GM21447 (cell line): ENCODE measurements at regions not wholly inside any gene's neighbourhood (a gene's known extent, or its start where the extent isn't known, plus 50 kb on each side); places are given as distances from the start of the nearest gene placed in this dataset.

Experiments
- ATAC-seq: cut with Tn5 transposase; IDR thresholded peaks from one replicate; pipeline ENCODE4 v1.9.1; 2021; ENCODE audit not compliant: unreplicated experiment

DNA sequence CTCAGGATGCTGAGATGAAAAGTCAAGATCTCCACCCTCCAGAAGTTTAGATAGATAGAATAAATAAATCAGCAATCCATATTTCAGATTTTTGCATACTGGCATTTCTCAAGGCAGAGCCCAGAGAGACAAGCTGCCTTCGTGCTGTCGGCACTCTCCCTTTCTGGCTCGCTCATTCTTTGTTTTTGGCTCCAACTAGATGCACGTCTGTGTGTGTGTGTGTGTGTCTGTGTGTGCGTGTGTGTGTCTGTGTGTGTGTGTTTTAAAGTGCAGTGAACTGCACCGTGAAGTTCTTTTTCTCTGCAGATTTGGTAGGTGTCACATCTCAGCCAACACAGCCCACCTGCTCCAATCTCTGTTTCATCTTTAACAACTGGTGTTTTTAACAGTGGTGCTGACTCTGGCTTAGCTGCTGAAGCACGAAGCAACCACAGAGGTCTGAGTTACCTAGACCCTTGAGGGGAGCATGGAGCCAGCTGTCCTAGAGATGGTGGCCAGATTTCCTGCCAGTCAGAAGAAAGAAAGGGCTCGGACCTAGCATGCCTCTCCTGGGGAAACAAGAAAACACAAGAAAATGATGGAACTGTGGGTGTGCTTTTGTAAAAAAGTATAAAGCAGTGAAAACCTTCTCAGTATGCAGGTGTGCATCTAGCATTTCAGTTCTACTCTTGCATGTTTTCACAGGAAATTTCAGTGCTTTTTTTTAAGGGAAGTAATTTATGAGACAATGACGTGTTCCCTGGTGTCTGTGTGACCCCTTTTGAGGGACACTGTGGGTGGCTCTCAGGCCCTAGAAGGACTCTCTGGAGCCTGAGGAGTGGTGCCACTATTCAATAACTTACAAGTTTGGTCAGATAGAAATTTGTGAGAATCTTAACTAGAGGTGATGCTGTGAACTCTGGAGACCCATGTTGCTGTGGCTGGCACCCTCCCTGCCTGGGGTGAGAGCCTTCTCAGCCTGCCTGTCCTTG is 364.3 kb downstream of the RNF144A start:
- no peak for ATAC-seq

GRCh38 chr2:7286120-7286519 is 368.9 kb downstream of the RNF144A start:
- no peak for ATAC-seq

DNA sequence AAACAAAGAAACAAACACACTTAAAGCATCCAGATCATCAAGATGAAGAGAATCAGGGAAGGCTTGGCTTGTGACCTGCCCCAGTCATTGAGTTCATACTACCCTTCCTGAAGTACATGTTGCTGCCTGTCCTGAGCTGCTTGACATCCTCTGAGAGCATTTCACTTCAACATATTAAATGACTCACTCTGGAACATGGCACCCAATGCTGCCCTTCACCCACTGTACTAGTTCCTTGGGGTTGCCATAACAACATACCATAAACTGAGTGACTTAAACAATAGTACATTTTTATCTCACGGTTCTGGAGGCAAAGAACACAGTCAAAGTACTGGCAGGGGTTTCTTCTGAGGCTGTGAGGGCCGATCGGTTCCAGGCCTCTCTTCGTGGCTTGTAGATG is 371.3 kb downstream of the RNF144A start:
- ATAC-seq, result no peak

GRCh38 chr2:7289697-7290096 is 372.5 kb downstream of the RNF144A start:
- ATAC-seq, result no peak

DNA sequence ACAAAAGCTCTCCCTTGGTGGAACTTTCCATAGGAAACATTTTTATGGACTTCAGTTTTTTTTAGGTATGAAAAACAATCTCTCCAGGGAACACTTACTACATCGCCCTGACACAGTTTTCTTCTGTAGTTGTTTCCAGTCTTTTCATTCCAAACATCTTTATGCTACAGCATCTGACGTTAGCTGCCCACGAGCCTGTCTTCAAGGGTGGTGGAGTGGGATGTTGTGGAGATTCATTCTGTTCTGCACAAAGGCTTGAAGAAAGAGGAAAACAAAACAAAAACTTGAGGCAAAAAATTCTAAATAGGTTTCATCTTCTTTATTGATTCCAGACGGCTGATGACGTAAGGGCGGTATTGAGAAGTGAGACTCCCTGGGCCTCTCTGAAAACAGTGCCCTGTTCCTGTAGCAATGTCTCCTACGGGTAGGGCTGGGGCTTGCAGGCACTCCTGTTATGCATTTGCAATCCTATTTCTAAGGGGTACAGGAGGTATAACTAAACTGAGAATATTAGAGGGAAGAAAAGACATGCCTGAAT is 375.0 kb downstream of the RNF144A start:
- no peak for ATAC-seq

GRCh38 chr2:7309582-7309981 is 392.4 kb downstream of the RNF144A start:
- no peak for ATAC-seq

- ATAC-seq, result no peak
These were observed 407.5 kb downstream of the RNF144A start for GRCh38 chr2:7324706-7325105.

DNA sequence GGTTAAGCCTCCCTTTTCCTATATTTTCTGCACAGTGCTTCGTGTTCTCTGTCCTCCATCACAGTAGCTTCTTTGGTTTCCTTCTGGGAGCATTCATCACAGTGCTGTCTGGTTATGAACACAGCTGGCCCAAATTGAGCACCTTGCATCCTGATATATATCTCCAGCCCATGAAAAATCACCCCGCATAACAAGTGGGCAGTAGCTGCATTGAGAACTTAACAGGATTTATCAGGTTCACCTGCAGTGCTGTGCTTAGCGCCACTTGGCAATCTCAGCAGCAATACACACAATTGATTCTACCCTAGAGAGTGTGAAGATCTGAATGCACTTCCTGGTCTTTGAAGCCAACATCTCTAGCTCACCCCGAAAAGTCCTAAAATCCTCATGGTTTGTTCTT is 408.0 kb downstream of the RNF144A start:
- no peak for ATAC-seq

DNA sequence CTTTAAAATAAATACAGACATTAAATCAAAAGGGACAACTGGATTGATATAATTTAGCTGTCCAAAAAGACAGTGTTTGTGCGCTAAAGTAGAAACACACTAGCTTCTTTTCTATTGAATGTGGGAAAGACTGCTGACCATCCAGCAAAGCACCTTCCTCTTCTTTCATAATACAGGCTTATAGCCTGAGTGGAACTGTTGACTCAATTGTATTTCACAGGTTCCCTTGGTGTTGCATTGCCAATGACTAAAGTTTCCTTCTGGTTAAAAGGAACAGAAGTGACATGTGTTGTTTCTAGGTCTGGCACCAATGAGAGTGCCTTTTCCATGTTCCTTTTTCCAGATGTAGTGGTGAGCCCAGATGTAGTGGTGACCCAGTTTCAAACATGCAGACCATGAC is 412.3 kb downstream of the RNF144A start:
- no peak for ATAC-seq

DNA sequence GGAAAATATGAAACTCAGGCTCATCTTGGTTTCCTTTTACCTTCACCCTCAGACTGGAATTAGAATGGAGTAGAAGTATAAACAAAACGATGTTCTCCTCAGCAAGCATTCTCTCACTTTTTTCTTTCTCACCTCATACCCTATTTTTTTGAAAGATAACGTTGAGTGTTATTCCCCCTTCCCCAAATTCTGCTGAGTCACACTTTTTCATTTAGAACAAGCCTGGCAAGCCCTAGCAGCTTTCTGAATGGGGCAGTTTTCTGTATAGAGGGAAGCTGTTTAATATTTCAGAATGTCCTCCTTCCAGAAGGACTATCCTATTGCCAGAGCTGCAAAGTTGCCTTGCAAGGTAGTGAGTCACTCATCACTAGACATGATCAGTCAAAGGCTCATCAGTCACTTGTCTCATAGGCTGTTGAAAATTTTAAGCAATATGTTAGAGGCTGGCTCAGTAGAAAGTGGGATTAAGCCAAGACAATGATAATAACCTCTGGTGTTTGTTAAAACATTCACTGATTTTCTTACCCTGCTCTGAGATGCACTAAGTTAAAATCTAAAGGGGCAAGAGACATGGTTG is 416.1 kb downstream of the RNF144A start:
- no peak for ATAC-seq

DNA sequence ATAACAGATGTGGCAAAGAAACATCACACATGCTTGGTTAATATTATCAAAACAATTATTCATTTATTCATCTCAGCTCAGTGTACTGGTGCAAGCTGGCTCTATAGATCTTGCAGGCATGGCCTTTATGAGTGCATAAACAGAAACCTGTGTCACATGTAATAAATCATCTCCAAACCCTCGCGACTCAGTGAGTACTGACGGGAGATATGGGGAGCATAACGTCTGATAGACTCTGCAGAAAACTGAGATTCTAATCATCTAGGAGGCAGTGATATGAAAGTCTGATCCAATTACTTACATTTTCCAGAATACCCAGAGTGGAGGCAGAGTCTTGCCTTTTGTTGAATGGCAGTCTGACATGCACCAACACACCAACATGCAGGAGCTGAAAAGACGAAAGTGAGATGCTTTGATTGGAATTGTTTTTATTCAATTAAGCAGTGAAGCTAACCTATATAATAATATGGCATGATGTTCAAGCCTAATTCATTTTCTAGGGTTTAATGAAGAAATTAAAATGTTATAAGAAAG is 416.8 kb downstream of the RNF144A start:
- ATAC-seq, result no peak

DNA sequence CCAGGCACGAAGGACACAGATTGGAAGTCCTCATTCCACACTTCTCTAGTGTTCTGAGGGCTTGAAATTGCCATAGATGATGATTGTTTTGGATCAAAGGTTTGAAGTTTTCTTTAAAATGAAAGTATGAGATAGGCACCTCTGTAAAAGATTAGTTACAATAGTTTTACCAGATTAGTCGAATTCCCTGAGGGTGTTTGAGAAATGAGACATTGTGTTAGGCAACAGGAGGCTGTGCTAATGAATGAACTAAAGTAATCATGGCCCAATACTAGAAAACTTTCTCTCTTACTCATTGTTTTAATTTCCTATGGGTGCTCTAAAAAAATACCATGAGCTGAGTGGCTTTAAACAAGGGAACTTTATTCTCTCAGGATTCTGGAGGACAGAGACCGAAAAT is 421.7 kb downstream of the RNF144A start:
- ATAC-seq, result no peak

GRCh38 chr2:7346336-7346735 is 429.1 kb downstream of the RNF144A start:
- ATAC-seq, result no peak

DNA sequence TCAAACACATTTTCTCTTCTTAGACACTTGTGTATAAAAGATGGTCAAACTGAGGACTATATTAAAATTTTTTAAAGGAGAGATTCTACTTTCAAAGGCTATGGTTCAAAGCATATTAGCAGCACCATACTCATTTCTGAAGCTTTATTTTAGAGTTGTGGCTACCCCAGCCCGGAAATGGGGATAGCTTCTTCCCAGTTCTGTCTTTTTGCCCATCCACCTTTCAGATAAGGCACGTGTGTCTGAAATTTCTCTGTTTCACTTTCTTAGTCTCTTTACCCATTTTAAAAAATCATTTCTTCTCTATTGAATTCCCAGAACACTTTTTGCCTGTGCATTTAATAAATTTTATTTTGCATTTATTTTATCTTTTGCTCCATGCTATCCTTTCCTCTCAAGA is 431.5 kb downstream of the RNF144A start:
- ATAC-seq, result peak; percentile 61

DNA sequence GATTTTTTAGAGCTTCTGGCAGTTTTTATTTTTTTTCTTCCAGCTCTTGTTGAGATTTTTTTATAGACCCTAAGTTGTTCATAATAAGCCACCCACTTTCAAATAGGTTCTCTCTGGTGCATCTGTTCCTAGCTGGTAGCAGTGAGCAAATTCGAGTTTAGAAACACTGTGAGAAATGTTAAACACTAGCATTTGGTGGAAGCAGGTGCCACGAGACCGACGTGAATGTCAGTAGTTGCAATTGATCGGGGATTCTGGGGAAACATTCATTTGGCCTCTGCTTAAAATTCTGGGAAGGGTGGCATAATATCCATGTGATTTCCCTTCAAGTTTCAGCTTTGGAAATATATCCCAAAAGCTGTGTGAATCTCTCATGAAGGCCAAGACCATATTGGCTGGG is 435.0 kb downstream of the RNF144A start:
- ATAC-seq, result no peak

- ATAC-seq, result no peak
These were observed 436.4 kb downstream of the RNF144A start for GRCh38 chr2:7353571-7353970.

DNA sequence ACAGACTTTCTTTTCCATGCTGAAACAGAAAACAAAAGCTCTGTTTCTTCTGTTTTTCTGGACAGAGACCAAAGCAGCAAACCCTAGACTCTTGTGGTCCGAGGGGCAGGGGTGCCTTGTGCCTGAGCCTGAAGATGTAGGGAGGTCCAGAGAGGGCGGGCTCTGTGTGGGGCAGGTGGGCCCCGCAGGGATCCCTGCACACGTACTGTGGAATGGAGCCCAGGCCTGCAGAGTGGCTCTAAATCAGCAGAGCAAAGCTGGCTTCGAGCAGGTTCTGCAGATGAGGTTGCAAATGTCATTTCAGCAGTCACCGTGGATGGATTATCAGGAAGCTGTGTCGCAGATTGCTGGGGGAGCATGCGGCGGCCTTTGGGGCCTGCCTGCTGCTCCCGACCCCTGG is 438.6 kb downstream of the RNF144A start:
- ATAC-seq, result no peak

- no peak for ATAC-seq
These were observed 439.8 kb downstream of the RNF144A start for GRCh38 chr2:7356909-7357584.

- no peak for ATAC-seq
These were observed 440.8 kb downstream of the RNF144A start for GRCh38 chr2:7357993-7358392.

DNA sequence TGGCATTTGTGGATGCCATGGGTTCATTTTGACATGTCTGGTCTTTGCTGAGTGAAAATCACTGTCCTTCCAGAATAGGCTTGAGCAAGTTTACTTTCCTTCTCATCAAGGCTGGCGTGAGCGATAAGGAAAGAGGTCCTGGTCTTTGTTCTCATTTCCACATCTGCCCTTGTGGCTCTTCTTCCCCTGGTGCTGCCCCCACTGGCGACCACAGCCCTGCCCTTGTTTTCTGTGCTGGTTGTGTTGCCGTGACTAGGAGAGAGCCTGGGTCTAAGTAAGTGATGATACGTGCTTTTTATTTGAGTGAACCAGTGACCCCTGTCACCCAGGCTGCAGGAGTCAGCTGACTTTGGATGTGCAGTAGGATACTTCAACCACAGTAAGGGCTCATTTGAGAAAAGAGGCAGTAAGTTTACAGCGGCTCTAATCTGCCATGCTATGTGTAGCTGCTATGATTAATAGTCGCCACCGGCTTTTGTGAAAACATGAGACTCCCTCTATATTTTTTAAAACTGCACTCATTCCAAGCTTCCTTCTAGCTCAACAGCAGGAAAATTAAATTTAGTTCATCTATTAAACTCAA is 441.7 kb downstream of the RNF144A start:
- ATAC-seq, result no peak

DNA sequence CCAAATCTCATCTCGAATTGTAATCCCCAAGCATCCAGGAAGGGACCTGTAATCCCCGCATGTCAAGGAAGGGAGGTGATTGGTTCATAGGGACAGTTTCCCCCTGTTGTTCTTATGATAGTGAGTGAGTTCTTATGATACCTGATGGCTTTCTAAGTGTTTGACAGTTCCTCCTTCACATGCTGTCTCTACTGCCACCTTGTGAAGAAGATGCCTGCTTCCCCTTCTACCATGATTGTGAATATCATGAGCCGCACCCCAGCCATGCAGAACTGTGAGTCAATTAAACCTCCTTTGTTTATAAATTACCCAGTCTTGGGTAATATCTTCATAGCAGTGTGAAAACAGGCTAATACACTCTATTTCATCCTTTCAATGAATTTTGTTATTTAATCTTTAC is 446.7 kb downstream of the RNF144A start:
- ATAC-seq, result no peak
